HG02798 (cell line): ENCODE measurements at regions not wholly inside any gene's neighbourhood (a gene's known extent, or its start where the extent isn't known, plus 50 kb on each side); places are given as distances from the start of the nearest gene placed in this dataset.

ENCODE experiments used
- ATAC-seq: cut with Tn5 transposase; IDR thresholded peaks from one replicate; pipeline ENCODE4 v1.9.1; 2021; ENCODE audit warnings: mild to moderate bottlenecking; ENCODE audit not compliant: unreplicated experiment, poor library complexity

DNA sequence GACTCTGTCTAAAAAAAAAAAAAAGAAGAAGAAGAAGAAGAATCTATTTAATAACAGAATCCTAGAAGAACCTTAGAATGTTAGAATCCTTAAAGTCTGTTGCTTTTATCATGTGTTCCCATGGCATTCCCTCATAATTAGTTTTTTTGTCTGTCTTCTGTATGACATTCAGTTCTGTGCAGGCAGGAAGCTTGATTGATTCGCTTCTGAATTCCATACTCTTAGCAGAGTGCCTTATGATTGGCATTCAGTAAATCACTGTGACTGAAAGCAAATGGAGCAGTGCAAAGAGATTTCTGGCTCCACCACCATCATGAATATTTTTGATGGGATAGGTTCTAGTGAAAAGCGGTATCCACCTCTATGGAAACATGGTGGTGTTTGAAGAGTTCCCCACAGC, 1065.9 kb upstream of the RBFOX1 start:
- no peak for ATAC-seq

DNA sequence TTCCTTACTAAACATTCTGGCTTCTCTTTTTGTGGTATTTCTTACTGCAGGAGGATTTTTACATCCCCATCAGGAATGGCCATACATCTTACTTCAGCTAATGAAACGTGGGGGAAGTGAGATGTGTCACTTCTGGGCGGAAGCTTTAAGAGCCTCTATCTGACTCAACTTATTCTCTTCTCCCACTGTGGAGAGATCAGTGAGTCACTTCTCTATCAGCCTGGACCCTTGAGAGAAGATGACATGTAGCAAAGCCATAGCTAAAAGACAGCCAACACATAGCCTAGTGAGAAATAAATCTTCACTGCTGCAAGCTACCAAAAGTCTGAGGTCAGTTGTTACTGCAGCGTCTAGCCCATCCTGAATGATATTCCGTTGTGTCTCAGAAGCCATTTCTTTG, 1066.7 kb upstream of the RBFOX1 start:
- no peak for ATAC-seq

GRCh38 chr16:6258056-6258455, 1074.6 kb upstream of the RBFOX1 start:
- ATAC-seq: no peak

GRCh38 chr16:6252541-6252940, 1080.1 kb upstream of the RBFOX1 start:
- ATAC-seq: no peak

- ATAC-seq: no peak
Observed at GRCh38 chr16:6250511-6250910, 1082.1 kb upstream of the RBFOX1 start.

DNA sequence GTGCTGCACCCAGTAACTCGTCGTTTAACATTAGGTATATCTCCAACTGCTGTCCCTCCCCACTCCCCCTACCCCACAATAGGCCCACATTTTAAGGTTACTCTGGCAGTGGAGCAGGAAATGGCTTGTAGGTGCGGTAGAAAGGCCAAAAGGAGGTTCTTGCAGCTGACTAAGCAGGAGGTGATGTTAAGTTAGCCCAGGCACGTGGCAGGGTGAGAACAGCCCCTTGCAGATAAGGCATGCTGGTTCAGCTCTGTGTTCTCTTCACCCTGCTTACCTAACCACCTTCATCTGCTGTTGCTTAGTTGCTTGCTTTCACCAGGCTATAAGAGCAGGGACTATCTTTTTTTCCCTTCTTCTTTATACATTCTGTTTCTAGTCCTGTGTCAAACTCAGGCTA, 1082.8 kb upstream of the RBFOX1 start:
- no peak for ATAC-seq

GRCh38 chr16:6248199-6248598, 1084.4 kb upstream of the RBFOX1 start:
- no peak for ATAC-seq

GRCh38 chr16:6247775-6248174, 1084.9 kb upstream of the RBFOX1 start:
- no peak for ATAC-seq

DNA sequence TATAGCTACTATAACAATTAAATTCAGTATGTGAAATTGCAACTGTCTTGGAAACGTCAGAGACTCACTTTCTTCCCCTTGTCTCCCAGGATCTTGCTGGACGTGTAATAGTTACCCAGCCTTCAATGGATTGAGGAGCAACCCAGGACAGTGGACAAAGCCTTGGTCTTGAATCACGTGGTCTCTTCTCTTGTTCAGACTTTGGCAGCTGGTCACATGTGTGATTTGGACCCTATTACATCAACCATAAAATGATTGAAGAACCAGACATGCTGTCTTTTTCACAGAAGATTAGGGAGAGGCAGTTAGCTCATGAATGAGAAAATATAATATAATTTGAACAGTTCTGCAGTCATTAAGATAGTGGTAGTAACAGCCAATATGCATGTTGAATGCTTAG, 1085.5 kb upstream of the RBFOX1 start:
- no peak for ATAC-seq

DNA sequence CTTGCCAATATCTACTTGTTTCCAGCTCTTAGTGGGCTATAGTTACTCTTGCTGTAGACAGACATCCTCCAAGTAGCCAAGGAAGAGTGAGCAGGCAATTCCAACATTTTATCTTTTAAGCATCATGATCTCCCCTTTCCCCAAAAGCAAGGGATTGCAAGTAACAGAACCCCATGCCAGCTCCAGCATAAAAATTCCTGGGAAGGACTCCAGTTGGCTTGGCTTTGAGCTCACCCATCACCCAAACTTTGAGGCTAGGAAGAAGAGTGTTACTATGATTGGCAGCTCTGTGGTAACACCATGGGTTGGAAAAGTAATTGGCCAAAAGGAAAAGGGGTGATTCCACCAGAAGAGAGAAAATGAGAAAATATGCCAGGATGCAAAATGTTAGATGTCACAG, 1086.4 kb upstream of the RBFOX1 start:
- no peak for ATAC-seq

GRCh38 chr16:6232056-6232455, 1100.6 kb upstream of the RBFOX1 start:
- no peak for ATAC-seq

DNA sequence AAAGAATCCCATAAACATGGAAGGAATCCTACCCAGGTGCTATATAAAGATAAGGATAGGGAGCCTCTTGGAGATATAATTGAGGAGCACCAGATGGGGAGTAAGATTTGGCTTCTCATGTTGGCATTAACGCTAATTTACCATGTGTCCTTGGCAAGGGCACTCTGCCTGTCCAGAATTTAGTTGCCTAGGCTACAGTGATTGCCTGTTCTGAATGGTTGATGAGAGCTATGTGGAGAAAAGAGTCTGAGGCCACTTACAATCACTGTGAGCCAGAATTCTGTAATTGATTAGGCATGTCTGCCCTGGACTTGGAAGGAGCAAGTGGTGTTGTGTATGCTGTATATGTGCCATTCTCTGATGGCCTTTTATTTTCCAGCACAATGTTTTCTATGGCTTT, 1101.2 kb upstream of the RBFOX1 start:
- ATAC-seq: no peak

GRCh38 chr16:6229186-6229585, 1103.5 kb upstream of the RBFOX1 start:
- ATAC-seq: no peak

GRCh38 chr16:6218855-6219254, 1113.8 kb upstream of the RBFOX1 start:
- ATAC-seq: no peak

DNA sequence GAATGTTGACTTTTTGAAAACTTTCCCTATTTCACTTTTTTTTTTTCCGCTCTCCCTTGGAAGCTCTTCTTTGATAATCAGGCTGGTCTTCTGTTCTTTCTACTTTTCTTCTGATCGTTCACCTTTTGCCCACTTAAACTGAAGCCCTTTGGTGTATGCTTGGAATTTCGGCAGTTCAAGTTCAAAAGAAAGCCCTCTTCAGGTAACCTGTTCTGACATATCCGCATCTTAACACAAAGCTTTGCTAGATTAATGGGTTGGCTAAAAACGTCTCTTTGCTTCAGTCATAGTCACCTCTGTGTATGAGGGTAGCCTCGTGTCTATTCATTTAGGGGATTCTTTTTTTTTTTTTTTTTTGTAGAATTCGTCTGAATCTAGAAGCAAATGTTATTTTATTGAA, 1115.8 kb upstream of the RBFOX1 start:
- ATAC-seq: no peak

GRCh38 chr16:6211644-6212043, 1114.0 kb upstream of the EEF2KMT start:
- ATAC-seq: no peak

- ATAC-seq: no peak
Observed at GRCh38 chr16:6209355-6209930, 1111.8 kb upstream of the EEF2KMT start.

DNA sequence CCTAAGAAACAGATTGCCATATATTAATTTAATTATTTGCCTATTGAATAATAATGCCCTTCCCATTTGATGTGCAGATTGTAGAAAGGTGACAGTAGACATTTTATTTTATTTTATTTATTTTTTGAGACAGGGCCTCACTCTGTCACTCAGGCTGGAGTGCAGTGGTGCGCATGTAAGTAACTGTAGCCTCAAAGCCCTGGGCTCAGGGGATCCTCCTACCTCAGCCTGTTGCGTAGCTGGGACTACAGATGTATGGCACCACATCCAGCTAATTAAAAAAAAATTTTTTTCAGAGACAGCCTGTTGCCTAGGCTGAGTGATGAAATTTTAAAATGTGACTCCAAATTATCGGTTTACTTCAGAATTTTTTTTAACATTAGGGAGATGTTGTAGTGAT, 1110.0 kb upstream of the EEF2KMT start:
- ATAC-seq: no peak

- no peak for ATAC-seq
Observed at GRCh38 chr16:6207124-6207523, 1109.5 kb upstream of the EEF2KMT start.

DNA sequence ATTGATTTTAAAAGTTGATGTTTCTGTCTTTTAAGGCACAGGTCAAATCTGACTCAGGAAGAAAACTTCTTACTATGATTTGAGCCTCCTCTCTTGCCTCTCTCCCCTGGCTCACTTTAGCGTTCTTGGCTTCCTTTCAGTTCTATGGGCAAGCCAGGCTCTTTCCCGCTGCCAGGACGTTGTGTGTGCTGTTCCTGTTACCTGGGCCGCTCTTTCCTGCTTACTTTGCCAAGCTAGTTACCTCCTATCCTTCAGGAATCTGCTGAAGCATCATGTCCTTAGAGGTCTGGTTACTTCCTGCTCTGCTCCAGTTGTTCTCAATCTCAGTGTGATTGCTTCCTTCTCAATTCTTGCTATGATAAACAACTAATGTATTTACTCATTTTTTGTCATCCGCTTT, 1108.5 kb upstream of the EEF2KMT start:
- ATAC-seq: no peak

- ATAC-seq: no peak
Observed at GRCh38 chr16:6204945-6205344, 1107.3 kb upstream of the EEF2KMT start.

- ATAC-seq: no peak
Observed at GRCh38 chr16:6200861-6201260, 1103.3 kb upstream of the EEF2KMT start.

GRCh38 chr16:6200271-6200670, 1102.7 kb upstream of the EEF2KMT start:
- ATAC-seq: no peak
